Panc1 (cell line): ENCODE measurements at regions not wholly inside any gene's neighbourhood (a gene's known extent, or its start where the extent isn't known, plus 50 kb on each side); places are given as distances from the start of the nearest gene placed in this dataset.

Source experiments
- POLR2AphosphoS5 ChIP-seq: IDR thresholded peaks from 2 replicates; pipeline ENCODE4 v1.6.1; 2012; ENCODE audit warnings: mild to moderate bottlenecking, low read depth, low read length, moderate library complexity
- TCF7L2 ChIP-seq: IDR thresholded peaks from 2 replicates; pipeline ENCODE4 v1.6.1; 2011; ENCODE audit warnings: mild to moderate bottlenecking, low read depth, low read length, inconsistent platforms
- TF ChIP-seq, protein P1 (sequence below): fragments of 450-650 bp; IDR thresholded peaks from 2 replicates; pipeline ENCODE4 v1.5.1; 2017; ENCODE audit warnings: mild to moderate bottlenecking
- TF ChIP-seq, protein P2 (sequence below), 2 experiments: IDR thresholded peaks; 2 replicates each; pipeline ENCODE4 v1.6.1; 2011 to 2012; ENCODE audit warnings: low read depth in 2 of 2, control low read depth in 1 of 2, low read length in 1 of 2, mild to moderate bottlenecking in 1 of 2, moderate library complexity in 1 of 2; ENCODE audit not compliant: insufficient read depth in 1 of 2

DNA sequence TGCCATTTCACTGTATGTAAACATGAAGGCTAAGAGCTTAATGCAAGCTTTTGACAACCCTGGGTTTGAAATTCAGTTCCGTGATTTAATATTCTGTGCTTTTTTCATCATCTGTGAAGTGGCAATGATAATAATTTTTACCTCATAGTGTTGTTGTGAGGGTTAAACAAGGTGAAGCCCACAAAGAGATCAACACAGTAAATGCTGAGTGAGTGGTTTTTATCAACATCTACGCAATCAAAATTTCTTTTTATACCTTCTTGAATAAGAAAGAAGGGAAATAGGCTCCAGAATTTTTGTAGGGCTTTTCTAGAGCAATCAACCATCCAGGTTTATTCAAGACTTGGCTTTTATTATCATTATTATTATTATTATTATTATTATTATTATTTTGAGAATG is 490.8 kb downstream of the SOX5 start:
- TF ChIP-seq, protein P1, sequence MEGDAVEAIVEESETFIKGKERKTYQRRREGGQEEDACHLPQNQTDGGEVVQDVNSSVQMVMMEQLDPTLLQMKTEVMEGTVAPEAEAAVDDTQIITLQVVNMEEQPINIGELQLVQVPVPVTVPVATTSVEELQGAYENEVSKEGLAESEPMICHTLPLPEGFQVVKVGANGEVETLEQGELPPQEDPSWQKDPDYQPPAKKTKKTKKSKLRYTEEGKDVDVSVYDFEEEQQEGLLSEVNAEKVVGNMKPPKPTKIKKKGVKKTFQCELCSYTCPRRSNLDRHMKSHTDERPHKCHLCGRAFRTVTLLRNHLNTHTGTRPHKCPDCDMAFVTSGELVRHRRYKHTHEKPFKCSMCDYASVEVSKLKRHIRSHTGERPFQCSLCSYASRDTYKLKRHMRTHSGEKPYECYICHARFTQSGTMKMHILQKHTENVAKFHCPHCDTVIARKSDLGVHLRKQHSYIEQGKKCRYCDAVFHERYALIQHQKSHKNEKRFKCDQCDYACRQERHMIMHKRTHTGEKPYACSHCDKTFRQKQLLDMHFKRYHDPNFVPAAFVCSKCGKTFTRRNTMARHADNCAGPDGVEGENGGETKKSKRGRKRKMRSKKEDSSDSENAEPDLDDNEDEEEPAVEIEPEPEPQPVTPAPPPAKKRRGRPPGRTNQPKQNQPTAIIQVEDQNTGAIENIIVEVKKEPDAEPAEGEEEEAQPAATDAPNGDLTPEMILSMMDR = no peak
- TF ChIP-seq, protein P2, sequence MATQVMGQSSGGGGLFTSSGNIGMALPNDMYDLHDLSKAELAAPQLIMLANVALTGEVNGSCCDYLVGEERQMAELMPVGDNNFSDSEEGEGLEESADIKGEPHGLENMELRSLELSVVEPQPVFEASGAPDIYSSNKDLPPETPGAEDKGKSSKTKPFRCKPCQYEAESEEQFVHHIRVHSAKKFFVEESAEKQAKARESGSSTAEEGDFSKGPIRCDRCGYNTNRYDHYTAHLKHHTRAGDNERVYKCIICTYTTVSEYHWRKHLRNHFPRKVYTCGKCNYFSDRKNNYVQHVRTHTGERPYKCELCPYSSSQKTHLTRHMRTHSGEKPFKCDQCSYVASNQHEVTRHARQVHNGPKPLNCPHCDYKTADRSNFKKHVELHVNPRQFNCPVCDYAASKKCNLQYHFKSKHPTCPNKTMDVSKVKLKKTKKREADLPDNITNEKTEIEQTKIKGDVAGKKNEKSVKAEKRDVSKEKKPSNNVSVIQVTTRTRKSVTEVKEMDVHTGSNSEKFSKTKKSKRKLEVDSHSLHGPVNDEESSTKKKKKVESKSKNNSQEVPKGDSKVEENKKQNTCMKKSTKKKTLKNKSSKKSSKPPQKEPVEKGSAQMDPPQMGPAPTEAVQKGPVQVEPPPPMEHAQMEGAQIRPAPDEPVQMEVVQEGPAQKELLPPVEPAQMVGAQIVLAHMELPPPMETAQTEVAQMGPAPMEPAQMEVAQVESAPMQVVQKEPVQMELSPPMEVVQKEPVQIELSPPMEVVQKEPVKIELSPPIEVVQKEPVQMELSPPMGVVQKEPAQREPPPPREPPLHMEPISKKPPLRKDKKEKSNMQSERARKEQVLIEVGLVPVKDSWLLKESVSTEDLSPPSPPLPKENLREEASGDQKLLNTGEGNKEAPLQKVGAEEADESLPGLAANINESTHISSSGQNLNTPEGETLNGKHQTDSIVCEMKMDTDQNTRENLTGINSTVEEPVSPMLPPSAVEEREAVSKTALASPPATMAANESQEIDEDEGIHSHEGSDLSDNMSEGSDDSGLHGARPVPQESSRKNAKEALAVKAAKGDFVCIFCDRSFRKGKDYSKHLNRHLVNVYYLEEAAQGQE (IDR thresholded peaks at IDR 0.05; ENCODE audit: insufficient read depth in 1 of 2, low read depth in 2 of 2, low read length in 1 of 2) = no peak
- TF ChIP-seq POLR2AphosphoS5 (no peak), TCF7L2 (no peak)
